Activated CD8-positive, alpha-beta T cell treated with anti-CD3 and anti-CD28 coated beads for 36 hours (primary cell): ENCODE measurements at regions not wholly inside any gene's neighbourhood (a gene's known extent, or its start where the extent isn't known, plus 50 kb on each side); places are given as distances from the start of the nearest gene placed in this dataset.

Source experiments
- ATAC-seq: fragments of 200-7000 bp; cut with Tn5 transposase; one replicate; pipeline ENCODE4 v1.10.0; 2021; ENCODE audit warnings: mild to moderate bottlenecking, moderate library complexity
- CTCF ChIA-PET: fragments of 350-600 bp; sonication (Branson Sonifier 250); formaldehyde crosslinking; loops from one replicate; lab custom pipeline; 2021; ENCODE audit warnings: antibody characterized with exemption; lab: Charles Lee
- POLR2A ChIA-PET: fragments of 350-600 bp; sonication (Branson Sonifier 250); formaldehyde crosslinking; loops from one replicate; lab custom pipeline; 2021; ENCODE audit warnings: antibody characterized with exemption; lab: Charles Lee
- DNase-seq: peaks from one replicate; pipeline ENCODE4 v3.0.0-alpha.2; 2020
- H3K27ac Mint-ChIP-seq: one replicate; pipeline ENCODE4 v1.8.0; 2021; ENCODE audit warnings: mild to moderate bottlenecking, mixed read lengths
- H3K27me3 Mint-ChIP-seq: one replicate; pipeline ENCODE4 v1.8.0; 2021; ENCODE audit warnings: mixed read lengths
- H3K36me3 Mint-ChIP-seq: one replicate; pipeline ENCODE4 v1.8.0; 2021; ENCODE audit warnings: low read depth, mixed read lengths
- H3K4me1 Mint-ChIP-seq: one replicate; pipeline ENCODE4 v1.8.0; 2021; ENCODE audit warnings: low read depth, mixed read lengths
- H3K4me3 Mint-ChIP-seq: one replicate; pipeline ENCODE4 v1.8.0; 2021; ENCODE audit warnings: mild to moderate bottlenecking, moderate library complexity, mixed read lengths
- H3K9me3 Mint-ChIP-seq: one replicate; pipeline ENCODE4 v1.8.0; 2021; ENCODE audit warnings: mixed read lengths
- intact Hi-C: fragments of 100-400 bp; cut with micrococcal nuclease; formaldehyde crosslinking; loops from one replicate; pipeline ENCODE4 v1.10.0; 2022
- TF ChIP-seq, protein P1 (sequence below): fragments of 200-600 bp; IDR thresholded peaks from one replicate; pipeline ENCODE4 v1.8.0; 2022; ENCODE audit warnings: antibody characterized with exemption, mild to moderate bottlenecking

DNA sequence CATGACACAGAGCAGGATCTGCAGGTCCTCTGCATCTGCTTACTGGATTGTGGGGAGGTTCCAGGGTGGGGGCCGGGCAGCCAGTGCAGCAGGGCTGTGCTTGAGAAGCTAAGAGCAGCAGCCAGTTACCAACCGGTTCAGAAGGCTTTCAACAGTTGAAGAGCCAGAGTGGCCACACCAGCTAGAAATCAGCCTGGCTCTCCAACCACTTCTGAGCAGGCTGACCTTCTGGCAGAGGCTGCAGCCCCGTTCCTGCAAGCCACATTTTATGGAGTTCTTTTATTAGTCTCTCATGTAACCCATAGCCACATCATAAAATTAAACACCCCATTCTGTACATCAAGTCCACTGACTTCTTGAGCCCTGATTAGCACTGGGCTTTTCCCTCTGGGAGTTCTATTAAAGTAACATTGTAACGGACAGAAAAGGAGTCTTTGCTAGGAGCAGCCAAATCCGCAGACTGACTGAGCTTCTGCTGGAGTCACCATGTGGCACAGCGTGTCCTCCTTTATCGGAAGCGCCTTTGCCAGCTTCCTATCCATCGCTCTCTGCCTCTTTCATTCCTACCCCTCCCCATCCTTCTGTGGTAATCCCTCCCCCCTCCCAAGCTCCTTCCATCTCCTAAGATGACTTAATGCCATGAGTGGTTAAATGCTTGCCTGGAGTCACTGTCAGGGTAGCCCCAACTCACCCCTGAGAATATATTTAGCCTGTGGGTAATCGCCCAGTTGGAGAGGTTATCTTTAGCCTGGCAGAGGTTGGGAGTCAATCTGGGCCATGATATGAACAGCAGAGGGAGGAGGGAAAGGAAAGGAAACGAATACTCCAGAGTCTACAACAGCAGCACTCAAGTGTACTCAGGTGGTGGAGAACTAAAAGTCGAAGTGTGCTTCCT, 138.5 kb upstream of the HES1 start:
- peaks cover 2% of the 10 kb centered on the region for H3K4me1 Mint-ChIP-seq
- ChIA-PET POLR2A (no interaction called here), CTCF (no interaction called here)
- ATAC-seq, result no peak
- TF ChIP-seq, protein P1, sequence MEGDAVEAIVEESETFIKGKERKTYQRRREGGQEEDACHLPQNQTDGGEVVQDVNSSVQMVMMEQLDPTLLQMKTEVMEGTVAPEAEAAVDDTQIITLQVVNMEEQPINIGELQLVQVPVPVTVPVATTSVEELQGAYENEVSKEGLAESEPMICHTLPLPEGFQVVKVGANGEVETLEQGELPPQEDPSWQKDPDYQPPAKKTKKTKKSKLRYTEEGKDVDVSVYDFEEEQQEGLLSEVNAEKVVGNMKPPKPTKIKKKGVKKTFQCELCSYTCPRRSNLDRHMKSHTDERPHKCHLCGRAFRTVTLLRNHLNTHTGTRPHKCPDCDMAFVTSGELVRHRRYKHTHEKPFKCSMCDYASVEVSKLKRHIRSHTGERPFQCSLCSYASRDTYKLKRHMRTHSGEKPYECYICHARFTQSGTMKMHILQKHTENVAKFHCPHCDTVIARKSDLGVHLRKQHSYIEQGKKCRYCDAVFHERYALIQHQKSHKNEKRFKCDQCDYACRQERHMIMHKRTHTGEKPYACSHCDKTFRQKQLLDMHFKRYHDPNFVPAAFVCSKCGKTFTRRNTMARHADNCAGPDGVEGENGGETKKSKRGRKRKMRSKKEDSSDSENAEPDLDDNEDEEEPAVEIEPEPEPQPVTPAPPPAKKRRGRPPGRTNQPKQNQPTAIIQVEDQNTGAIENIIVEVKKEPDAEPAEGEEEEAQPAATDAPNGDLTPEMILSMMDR, result no peak
- no peak overlapping the region for H3K4me3 Mint-ChIP-seq
- H3K36me3 Mint-ChIP-seq, result no peaks in the 10 kb centered on the region
- no peak for DNase-seq
- no peak overlapping the region for H3K27ac Mint-ChIP-seq
- H3K27me3 Mint-ChIP-seq, result peaks cover 12% of the 10 kb centered on the region
- intact Hi-C loops, result no loop called here
- H3K9me3 Mint-ChIP-seq, result no peaks in the 10 kb centered on the region

DNA sequence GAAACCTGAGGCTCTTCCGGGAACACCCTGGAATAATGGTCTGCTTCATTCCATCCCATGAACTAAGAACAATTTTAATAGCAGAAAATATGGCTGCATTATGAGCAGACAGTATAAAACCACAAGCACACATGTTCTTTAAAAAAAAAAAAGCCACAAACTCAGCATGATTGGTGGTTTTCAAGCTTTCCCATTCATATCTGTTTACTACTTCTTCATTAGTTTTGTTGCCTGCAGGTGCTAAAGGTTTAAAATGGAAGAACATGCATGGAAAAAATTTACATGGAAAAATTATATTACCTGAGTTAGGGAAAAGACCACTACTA, 137.9 kb upstream of the HES1 start:
- POLR2A ChIA-PET, result no interaction called here
- no peak for DNase-seq
- no peak for ATAC-seq
- H3K4me3 Mint-ChIP-seq, result no peak overlapping the region
- CTCF ChIA-PET, result no interaction called here
- intact Hi-C loops, result no loop called here
- H3K36me3 Mint-ChIP-seq, result no peaks in the 10 kb centered on the region
- H3K27ac Mint-ChIP-seq, result no peak overlapping the region
- TF ChIP-seq, protein P1, result no peak
- peaks cover 3% of the 10 kb centered on the region for H3K4me1 Mint-ChIP-seq
- peaks cover 12% of the 10 kb centered on the region for H3K27me3 Mint-ChIP-seq
- H3K9me3 Mint-ChIP-seq, result no peaks in the 10 kb centered on the region

- no peak for ATAC-seq
- H3K27me3 Mint-ChIP-seq, result peaks cover 16% of the 10 kb centered on the region
Observed at GRCh38 chr3:193998628-193999195, 137.2 kb upstream of the HES1 start.

DNA sequence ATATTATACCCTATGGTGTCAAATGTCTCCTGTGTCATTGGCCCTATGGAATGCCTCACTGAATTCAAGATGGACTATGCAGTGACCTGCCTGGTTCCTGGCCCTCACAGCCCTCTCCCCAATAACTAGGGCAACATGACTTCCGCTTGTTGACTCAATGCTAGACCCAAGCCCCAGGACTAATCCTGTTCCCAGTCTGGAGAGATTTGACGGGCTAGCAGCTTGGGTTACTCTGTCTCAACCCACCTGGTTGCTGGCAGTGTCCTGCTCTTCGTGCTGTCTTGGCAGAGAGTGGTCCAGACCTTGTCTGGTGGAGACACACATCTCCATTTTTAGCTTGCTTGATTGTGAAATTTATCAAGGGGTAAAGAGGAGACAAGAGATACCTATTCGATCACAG, 135.8 kb upstream of the HES1 start:
- ChIA-PET CTCF (no interaction called here), POLR2A (no interaction called here)
- Mint-ChIP-seq H3K36me3 (no peaks in the 10 kb centered on the region), H3K4me3 (no peak overlapping the region), H3K27ac (no peak overlapping the region), H3K27me3 (peaks cover 20% of the 10 kb centered on the region), H3K9me3 (no peaks in the 10 kb centered on the region), H3K4me1 (peaks cover 8% of the 10 kb centered on the region)
- intact Hi-C loops, result no loop called here
- ATAC-seq (no peak), DNase-seq (no peak)
- TF ChIP-seq, protein P1, result no peak

More at GRCh38 chr3:193998628-193999195, 137.2 kb upstream of the HES1 start:
- Mint-ChIP-seq H3K9me3 (no peaks in the 10 kb centered on the region), H3K4me3 (no peak overlapping the region), H3K4me1 (peaks cover 7% of the 10 kb centered on the region), H3K27ac (no peak overlapping the region), H3K36me3 (no peaks in the 10 kb centered on the region)
- ChIA-PET POLR2A (no interaction called here), CTCF (no interaction called here)
- intact Hi-C loops, result no loop called here
- no peak for DNase-seq
- TF ChIP-seq, protein P1, result no peak

DNA sequence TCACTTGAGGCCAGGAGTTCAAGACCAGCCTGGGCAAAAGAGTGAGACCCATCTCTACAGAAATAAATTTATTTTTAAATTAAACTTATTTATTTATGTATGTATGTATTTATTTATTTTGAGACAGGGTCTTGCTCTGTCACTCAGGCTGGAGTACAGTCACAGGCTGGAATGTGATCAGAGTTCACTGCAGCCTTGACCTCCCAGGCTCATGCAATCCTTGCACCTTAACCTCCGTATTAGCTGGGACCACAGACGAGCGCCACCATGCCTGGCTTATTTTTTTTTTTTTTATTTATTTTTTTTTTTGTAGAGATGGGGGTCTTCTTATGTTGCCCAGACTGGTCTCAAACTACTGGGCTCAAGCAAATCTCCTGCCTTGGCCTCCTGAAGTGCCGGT, 135.2 kb upstream of the HES1 start:
- no peak for DNase-seq
- Mint-ChIP-seq H3K4me3 (no peak overlapping the region), H3K27me3 (peaks cover 23% of the 10 kb centered on the region), H3K4me1 (peaks cover 11% of the 10 kb centered on the region), H3K27ac (no peak overlapping the region), H3K36me3 (no peaks in the 10 kb centered on the region), H3K9me3 (no peaks in the 10 kb centered on the region)
- intact Hi-C loops, result no loop called here
- ChIA-PET POLR2A (no interaction called here), CTCF (no interaction called here)
- TF ChIP-seq, protein P1, result no peak
- ATAC-seq, result no peak
